Liver (tissue), 8 donors: ENCODE measurements at regions not wholly inside any gene's neighbourhood (a gene's known extent, or its start where the extent isn't known, plus 50 kb on each side); places are given as distances from the start of the nearest gene placed in this dataset.

Experiments
- DNase-seq: peaks from one replicate; pipeline ENCODE4 v3.0.0-alpha.2; 2017; ENCODE audit warnings: low spot score
- H3K27ac ChIP-seq, 2 donors: one replicate each; pipeline ENCODE4 v1.7.0; 2013; ENCODE audit warnings: inconsistent platforms in 2 of 2, low read length in 2 of 2, control low read depth in 1 of 2, low read depth in 1 of 2, mild to moderate bottlenecking in 1 of 2
- H3K27me3 ChIP-seq, 4 donors: one replicate each; pipeline versions ENCODE4 v1.6.1 to v1.7.0; 2013; ENCODE audit warnings: low read length in 3 of 4, inconsistent platforms in 1 of 4, mild to moderate bottlenecking in 1 of 4, moderate library complexity in 1 of 4; ENCODE audit not compliant: control insufficient read depth in 4 of 4, insufficient read depth in 4 of 4
- H3K36me3 ChIP-seq, 4 donors: one replicate each; pipeline versions ENCODE4 v1.6.1 to v1.7.0; 2013; ENCODE audit warnings: low read length in 3 of 4, mild to moderate bottlenecking in 3 of 4, low read depth in 1 of 4, moderate library complexity in 1 of 4; ENCODE audit not compliant: control insufficient read depth in 4 of 4, insufficient read depth in 3 of 4
- H3K4me1 ChIP-seq, 4 donors: one replicate each; pipeline versions ENCODE4 v1.6.1 to v1.7.0; 2013; ENCODE audit warnings: low read length in 3 of 4, mild to moderate bottlenecking in 3 of 4, moderate library complexity in 1 of 4; ENCODE audit not compliant: control insufficient read depth in 4 of 4, insufficient read depth in 4 of 4
- H3K4me3 ChIP-seq, 3 donors: one replicate each; pipeline versions ENCODE4 v1.6.1 to v1.7.0; 2013; ENCODE audit warnings: low read length in 3 of 3, control low read depth in 1 of 3, low read depth in 1 of 3, mild to moderate bottlenecking in 1 of 3
- H3K9ac ChIP-seq, 2 donors: one replicate each; pipeline ENCODE4 v1.7.0; 2013; ENCODE audit warnings: low read length in 2 of 2, mild to moderate bottlenecking in 2 of 2, moderate library complexity in 2 of 2, control low read depth in 1 of 2, low read depth in 1 of 2
- H3K9me3 ChIP-seq, 4 donors: one replicate each; pipeline versions ENCODE4 v1.6.1 to v1.7.0; 2013; ENCODE audit warnings: low read length in 3 of 4; ENCODE audit not compliant: control insufficient read depth in 4 of 4
- EGR1 ChIP-seq, 2 donors: IDR thresholded peaks; 2 replicates each; pipeline ENCODE4 v1.6.1; 2016 to 2018; ENCODE audit warnings: antibody characterized with exemption in 2 of 2, low read depth in 2 of 2
- FOXA1 ChIP-seq: IDR thresholded peaks from 2 replicates; pipeline ENCODE4 v1.6.1; 2016; ENCODE audit warnings: antibody characterized with exemption
- FOXA2 ChIP-seq: IDR thresholded peaks from 2 replicates; pipeline ENCODE4 v1.6.1; 2016; ENCODE audit warnings: antibody characterized with exemption
- GABPA ChIP-seq, 2 donors: IDR thresholded peaks in 1 of 2; conservative IDR thresholded peaks in 1 of 2; 2 replicates each; pipeline ENCODE4 v1.6.1; 2016; ENCODE audit warnings: antibody characterized with exemption in 2 of 2, mild to moderate bottlenecking in 1 of 2, moderate library complexity in 1 of 2
- HNF4A ChIP-seq, 2 donors: conservative IDR thresholded peaks; 2 replicates each; pipeline ENCODE4 v1.6.1; 2016; ENCODE audit warnings: antibody characterized with exemption in 2 of 2, mild to moderate bottlenecking in 2 of 2
- HNF4G ChIP-seq: IDR thresholded peaks from 2 replicates; pipeline ENCODE4 v1.6.1; 2016; ENCODE audit warnings: antibody characterized with exemption
- JUND ChIP-seq, 2 donors: IDR thresholded peaks; 2 replicates each; pipeline ENCODE4 v1.6.1; 2016; ENCODE audit warnings: antibody characterized with exemption in 2 of 2
- NR2F2 ChIP-seq: IDR thresholded peaks from 2 replicates; pipeline ENCODE4 v1.6.1; 2016; ENCODE audit warnings: antibody characterized with exemption
- RAD21 ChIP-seq, 2 donors: IDR thresholded peaks; 2 replicates each; pipeline ENCODE4 v1.6.1; 2016; ENCODE audit warnings: antibody characterized with exemption in 2 of 2, mild to moderate bottlenecking in 2 of 2
- REST ChIP-seq: IDR thresholded peaks from 2 replicates; pipeline ENCODE4 v1.6.1; 2016; ENCODE audit warnings: antibody characterized with exemption, mild to moderate bottlenecking
- RXRA ChIP-seq, 2 donors: IDR thresholded peaks; 2 replicates each; pipeline ENCODE4 v1.6.1; 2017 to 2018; ENCODE audit warnings: antibody characterized with exemption in 2 of 2, mild to moderate bottlenecking in 1 of 2
- SP1 ChIP-seq: IDR thresholded peaks from 2 replicates; pipeline ENCODE4 v1.6.1; 2018; ENCODE audit warnings: antibody characterized with exemption, mild to moderate bottlenecking
- TAF1 ChIP-seq: conservative IDR thresholded peaks from 2 replicates; pipeline ENCODE4 v1.6.1; 2016; ENCODE audit warnings: antibody characterized with exemption, mild to moderate bottlenecking
- YY1 ChIP-seq: IDR thresholded peaks from 2 replicates; pipeline ENCODE4 v1.6.1; 2016; ENCODE audit warnings: antibody characterized with exemption, mild to moderate bottlenecking
- ZBTB33 ChIP-seq: IDR thresholded peaks from 2 replicates; pipeline ENCODE4 v1.6.1; 2016; ENCODE audit warnings: antibody characterized with exemption
- WGBS: extraction: QIAGEN DNeasy Blood & Tissue Kit; methylation state at CpG from one replicate; pipeline ENCODE4 v1.1.7; 2013; 5-methylcytosine and 5-hydroxymethylcytosine counted together
- TF ChIP-seq, protein P1 (sequence below): IDR thresholded peaks from 2 replicates; pipeline ENCODE4 v1.6.1; 2016; ENCODE audit warnings: antibody characterized with exemption
- TF ChIP-seq, protein P2 (sequence below): IDR thresholded peaks from 2 replicates; pipeline ENCODE4 v1.6.1; 2016; ENCODE audit warnings: antibody characterized with exemption
- TF ChIP-seq, protein P3 (sequence below): fragments of 150-350 bp; IDR thresholded peaks from 2 replicates; pipeline ENCODE4 v1.5.1; 2017; ENCODE audit warnings: improper control_type of control experiment, low read depth, low read length; ENCODE audit not compliant: missing input control
- donor health status: healthy.
- donor health status: healthy.
- donor health status: healthy.
- donor health status: healthy.
- donor health status: healthy.

- Histone ChIP-seq H3K27ac (no peak overlapping the region), H3K27me3 (no peaks in the 10 kb centered on the region), H3K9ac (no peak overlapping the region), H3K4me3 (no peak overlapping the region), H3K36me3 (no peaks in the 10 kb centered on the region), H3K9me3 (no peaks in the 10 kb centered on the region), H3K4me1 (no peaks in the 10 kb centered on the region)
- 95% methylated on average over 2 of the region's 2 CpGs for whole genome bisulfite sequencing
- no peak for TF ChIP-seq NR2F2
- TF ChIP-seq REST = no peak
- TF ChIP-seq JUND (IDR thresholded peaks at IDR 0.05) = no peak
- no peak for TF ChIP-seq HNF4A (conservative IDR thresholded peaks at IDR 0.05)
- TF ChIP-seq ZBTB33 = no peak
- no peak for TF ChIP-seq EGR1 (IDR thresholded peaks at IDR 0.05; ENCODE audit: low read depth in 2 of 2)
- TF ChIP-seq, protein P1, sequence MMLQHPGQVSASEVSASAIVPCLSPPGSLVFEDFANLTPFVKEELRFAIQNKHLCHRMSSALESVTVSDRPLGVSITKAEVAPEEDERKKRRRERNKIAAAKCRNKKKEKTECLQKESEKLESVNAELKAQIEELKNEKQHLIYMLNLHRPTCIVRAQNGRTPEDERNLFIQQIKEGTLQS = no peak
- no peak for TF ChIP-seq GABPA (IDR thresholded peaks at IDR 0.05 in 1 of 2, conservative IDR thresholded peaks at IDR 0.05 in 1 of 2)
- TF ChIP-seq FOXA1 = no peak
- TF ChIP-seq RAD21 (IDR thresholded peaks at IDR 0.05) = no peak
- TF ChIP-seq FOXA2 = no peak
- TF ChIP-seq SP1 = no peak
- TF ChIP-seq HNF4G = no peak
- TF ChIP-seq RXRA (IDR thresholded peaks at IDR 0.05) = no peak
- TF ChIP-seq, protein P2, sequence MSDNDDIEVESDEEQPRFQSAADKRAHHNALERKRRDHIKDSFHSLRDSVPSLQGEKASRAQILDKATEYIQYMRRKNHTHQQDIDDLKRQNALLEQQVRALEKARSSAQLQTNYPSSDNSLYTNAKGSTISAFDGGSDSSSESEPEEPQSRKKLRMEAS = no peak
- no peak for TF ChIP-seq YY1
- no peak for TF ChIP-seq TAF1
- no peak for DNase-seq
Measured at GRCh38 chr6:33895988-33896387, 92.2 kb upstream of the MLN start.

DNA sequence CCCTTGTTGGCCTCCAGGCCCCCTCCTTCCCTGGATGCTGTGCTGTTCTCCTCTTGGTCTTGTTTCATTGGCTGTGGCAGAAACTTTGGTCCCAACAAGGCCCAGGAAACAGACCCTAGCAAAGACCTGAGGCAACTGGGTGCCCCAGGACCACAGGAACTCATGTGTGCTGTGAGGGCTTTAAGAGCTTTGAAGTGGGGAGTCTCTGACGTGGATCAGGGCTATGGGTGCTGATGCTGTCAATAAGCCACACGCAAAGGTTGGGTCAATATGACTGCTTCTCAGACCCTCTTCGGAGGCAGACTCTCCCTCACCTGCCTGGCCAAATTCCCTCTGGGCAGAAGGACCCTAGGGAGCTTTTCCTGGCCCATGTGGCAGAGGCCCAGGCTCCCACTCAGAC lies 91.5 kb upstream of the MLN start:
- Histone ChIP-seq H3K36me3 (no peaks in the 10 kb centered on the region), H3K4me1 (no peaks in the 10 kb centered on the region), H3K27me3 (no peaks in the 10 kb centered on the region), H3K27ac (no peak overlapping the region), H3K9ac (no peak overlapping the region), H3K4me3 (no peak overlapping the region), H3K9me3 (no peaks in the 10 kb centered on the region)
- DNase-seq = no peak
- WGBS = 91% methylated on average over 3 of the region's 3 CpGs
- TF ChIP-seq SP1 (no peak), ZBTB33 (no peak), REST (no peak), RXRA (IDR thresholded peaks at IDR 0.05) (no peak), YY1 (no peak), HNF4A (conservative IDR thresholded peaks at IDR 0.05) (no peak), RAD21 (IDR thresholded peaks at IDR 0.05) (no peak), TAF1 (no peak), FOXA1 (no peak), GABPA (IDR thresholded peaks at IDR 0.05 in 1 of 2, conservative IDR thresholded peaks at IDR 0.05 in 1 of 2) (no peak)
- TF ChIP-seq, protein P3, sequence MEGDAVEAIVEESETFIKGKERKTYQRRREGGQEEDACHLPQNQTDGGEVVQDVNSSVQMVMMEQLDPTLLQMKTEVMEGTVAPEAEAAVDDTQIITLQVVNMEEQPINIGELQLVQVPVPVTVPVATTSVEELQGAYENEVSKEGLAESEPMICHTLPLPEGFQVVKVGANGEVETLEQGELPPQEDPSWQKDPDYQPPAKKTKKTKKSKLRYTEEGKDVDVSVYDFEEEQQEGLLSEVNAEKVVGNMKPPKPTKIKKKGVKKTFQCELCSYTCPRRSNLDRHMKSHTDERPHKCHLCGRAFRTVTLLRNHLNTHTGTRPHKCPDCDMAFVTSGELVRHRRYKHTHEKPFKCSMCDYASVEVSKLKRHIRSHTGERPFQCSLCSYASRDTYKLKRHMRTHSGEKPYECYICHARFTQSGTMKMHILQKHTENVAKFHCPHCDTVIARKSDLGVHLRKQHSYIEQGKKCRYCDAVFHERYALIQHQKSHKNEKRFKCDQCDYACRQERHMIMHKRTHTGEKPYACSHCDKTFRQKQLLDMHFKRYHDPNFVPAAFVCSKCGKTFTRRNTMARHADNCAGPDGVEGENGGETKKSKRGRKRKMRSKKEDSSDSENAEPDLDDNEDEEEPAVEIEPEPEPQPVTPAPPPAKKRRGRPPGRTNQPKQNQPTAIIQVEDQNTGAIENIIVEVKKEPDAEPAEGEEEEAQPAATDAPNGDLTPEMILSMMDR = no peak
- TF ChIP-seq, protein P1 = no peak
- TF ChIP-seq, protein P2 = no peak
